GM19463 (cell line): ENCODE measurements at regions not wholly inside any gene's neighbourhood (a gene's known extent, or its start where the extent isn't known, plus 50 kb on each side); places are given as distances from the start of the nearest gene placed in this dataset.
"Not testable (repeated sequence)": the region's sequence is repeated elsewhere in the genome, so short reads cannot be mapped to it uniquely, and the experiment has no call there.

ENCODE experiments used
- ATAC-seq: cut with Tn5 transposase; IDR thresholded peaks from one replicate; pipeline ENCODE4 v1.9.1; 2021; ENCODE audit warnings: mild to moderate bottlenecking, moderate library complexity; ENCODE audit not compliant: unreplicated experiment

DNA sequence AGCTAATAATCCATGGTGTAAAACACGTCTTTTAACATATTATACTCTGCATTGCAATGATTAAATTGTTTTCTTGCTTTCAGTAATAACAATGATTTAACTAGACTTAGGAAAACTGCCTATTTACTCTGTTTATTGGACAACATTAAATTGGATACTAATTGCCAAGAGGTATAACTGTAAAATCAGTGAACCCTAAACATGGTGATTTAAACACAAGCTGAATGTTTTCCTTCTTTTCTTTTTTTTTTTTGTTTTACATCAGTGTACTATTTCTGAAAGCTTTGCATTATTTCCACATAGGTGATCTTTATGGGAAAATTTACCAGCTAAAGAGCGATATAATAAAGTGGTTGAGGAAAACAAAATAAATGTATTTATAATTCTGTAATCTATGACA lies 276.7 kb downstream of the PCDH7 start:
- ATAC-seq = no peak

DNA sequence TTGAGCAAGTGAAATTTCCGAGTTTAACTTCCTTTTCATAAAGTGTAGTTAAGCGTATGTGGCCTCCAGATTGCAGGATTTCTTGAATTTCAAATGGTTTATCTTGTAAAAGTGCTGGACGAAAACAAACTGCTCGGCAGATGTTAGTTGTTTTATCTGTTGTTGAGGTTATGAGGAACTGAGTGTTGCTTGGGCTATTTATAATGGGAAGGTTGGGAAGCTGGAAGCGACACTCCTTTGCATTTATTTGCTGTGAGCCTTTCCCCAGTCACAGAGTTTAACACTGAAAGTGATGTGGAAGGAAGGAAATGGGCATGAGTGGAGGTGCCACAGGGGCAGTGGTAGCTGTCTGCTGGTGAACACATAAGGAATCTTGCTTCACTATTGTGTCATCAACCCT lies 284.9 kb downstream of the PCDH7 start:
- no peak for ATAC-seq

DNA sequence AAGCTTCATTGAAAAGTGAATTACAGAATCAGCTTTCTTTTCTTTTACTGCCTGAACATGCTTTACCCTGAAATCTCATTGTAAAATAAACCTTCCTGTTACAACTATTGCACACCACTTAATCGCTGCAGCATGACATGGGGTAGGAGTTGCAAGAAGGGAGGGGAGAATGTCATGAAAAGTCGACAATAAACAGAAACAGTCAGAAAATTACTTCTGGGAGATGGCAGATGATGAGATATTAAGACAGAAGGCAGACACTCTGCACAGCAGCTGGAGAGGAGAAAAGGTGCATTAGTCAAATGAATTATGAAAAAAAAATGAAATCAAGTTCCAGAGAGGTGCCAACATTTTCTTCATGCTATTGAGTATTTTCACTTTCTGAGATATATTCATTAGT lies 287.7 kb downstream of the PCDH7 start:
- ATAC-seq = no peak

DNA sequence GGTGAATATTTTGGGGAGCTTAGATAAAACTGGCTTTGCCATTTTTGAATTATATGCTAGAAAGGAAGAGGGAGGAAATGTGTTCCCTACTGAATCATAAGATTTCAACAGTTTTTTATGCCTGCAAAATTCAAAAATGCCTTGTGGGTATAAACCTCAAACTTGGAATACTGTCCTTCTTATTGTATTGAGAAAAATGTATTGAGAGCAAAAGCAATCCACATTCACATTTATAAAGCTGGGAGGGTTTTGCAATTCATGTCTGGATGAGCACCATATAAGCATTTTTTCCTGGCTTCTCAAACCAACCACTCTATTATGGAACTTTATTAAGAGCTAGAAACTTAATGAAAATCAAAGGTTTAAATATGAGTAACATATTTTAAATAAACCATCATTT lies 289.8 kb downstream of the PCDH7 start:
- ATAC-seq = no peak

DNA sequence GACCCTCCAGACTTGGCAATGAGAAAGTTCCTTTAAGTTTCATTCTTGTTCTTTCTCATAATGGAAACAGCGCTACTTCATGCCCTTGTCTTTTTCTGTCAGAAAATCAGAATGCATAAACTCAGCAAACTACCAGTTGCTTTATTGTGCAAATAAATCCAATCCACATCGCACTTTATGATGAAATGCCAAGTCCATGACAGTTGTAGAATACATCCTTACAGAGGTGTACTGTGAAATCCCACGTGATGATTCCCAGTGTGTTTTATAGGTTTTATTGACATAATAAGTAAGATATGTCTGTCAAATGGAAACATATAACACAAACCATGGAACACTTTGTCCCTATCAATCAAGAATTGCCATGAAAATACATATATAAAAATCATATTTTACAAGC lies 295.0 kb downstream of the PCDH7 start:
- ATAC-seq = no peak

DNA sequence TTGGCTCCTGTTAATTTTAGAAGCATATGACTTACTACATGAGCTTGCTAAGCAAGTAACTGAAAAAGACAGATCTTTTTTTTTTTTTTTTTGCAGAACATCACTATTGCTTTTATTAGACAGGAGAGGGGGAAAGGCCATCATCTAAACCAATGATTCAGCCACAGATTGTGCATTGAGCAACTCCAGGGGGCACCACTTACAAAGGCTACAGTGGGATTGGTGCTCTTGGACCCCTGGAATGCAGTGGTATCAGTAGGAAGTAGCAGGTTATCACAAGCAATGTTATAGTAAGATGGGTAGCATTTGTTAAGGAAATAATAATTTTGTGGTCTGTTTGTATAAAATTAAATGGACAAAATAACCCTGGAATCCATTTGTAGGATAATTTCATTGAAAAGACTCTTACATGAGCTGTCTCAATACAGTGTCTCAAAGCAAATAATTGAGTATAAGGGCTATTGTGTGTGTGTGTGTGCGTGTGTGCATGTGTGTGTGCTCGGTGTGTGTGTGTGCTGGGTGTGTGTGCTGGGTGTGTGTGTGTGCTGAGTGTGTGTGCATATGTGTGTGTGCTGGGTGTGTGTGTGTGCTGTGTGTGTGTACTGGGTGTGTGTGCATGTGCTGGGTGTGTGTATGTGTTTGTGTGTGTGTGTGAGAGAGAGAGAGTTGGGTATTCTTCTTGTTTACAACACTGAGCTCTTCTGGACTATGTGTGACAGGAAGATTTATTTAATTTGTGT lies 296.3 kb downstream of the PCDH7 start:
- ATAC-seq = no peak

DNA sequence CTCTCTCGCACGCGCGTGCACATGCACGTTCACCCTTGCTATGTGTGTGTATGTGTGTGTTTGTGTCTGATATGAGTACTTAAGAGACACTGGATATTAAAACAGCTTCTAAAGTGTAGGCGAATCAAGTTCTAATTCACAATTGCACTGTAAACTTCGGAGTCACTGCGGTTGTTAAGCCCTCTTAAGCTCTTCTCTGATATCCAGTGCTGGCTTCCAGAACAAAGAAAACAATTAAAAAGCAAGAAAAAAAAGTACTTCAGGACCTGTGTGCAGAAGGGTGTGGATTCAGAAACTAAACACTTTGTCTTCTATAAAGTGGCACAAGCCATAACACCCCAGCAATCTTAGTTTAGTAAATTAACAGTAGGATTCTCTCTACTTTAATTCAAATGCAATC lies 300.2 kb downstream of the PCDH7 start:
- ATAC-seq = no peak

DNA sequence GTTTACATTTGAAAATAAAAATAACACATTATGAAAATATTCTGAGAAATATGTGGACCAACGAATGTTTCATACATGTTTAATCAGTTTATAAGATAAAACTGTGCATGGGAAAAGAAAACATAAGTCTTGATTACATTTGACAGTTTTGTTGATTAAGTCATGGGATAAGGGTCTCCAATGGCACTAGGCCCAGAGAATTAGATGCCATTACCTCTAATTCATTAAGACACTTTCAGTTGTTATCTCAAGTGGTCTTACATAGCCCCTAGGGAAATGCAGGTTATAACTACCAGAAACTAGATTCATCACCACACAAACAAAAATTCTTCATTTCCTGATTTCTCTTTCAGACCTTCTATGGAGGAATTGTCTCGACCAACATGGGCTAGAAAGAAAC lies 300.8 kb downstream of the PCDH7 start:
- ATAC-seq = no peak

DNA sequence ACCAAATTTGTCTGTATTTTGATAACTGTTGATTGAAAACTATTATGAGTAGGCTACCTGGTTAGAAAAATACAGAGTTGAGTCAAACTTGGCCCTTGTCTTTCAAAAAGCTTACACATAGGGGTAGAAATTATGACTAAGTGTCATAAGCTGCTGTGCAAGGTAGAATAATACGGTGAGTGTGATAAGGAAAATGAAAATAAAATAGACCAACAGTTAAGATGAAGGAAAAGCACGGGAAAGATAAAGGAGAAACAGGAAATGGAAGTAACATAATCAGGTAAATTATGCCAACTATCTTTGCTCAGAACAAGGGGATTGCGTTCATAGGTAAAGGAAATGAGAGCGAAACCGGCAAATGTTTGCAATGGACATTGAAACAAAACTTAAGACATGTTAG lies 302.5 kb downstream of the PCDH7 start:
- no peak for ATAC-seq

DNA sequence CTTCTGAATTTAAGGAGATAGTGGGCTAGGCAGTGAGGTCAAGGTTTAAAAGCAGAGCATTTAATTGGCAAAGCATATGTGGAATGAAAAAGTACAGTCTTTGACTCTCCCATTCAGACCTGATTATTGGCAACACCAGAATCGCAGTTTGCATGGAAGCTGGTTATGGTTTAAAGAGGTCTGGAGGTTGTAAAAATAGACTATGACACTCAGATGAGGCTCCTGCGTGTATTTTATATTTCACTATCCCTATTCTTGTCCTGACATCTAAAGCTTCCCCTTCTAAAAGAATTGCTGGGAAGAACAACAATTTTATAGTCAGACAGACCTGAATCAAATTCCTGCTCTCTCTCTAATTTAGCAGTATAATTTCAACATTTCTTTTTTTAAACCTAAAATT lies 302.9 kb downstream of the PCDH7 start:
- no peak for ATAC-seq

DNA sequence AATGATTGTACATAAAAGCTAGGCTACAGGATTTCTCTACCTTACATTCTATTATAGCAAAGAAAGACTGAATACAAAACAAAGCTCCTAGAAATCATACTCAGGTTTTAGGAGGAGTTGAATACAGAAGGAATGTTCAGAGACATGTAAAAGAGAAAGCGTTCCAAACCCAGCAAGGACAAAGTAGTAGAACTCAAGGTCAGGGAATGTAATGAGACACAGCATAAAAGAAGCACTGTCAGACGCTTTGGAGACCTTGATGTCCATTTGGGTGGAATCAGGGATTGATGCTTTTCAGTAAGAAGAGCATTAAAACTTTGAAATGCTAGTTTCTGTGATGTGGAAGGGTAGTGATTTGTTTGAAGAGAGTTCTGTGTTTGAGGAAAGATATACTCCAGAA lies 303.6 kb downstream of the PCDH7 start:
- ATAC-seq = no peak

DNA sequence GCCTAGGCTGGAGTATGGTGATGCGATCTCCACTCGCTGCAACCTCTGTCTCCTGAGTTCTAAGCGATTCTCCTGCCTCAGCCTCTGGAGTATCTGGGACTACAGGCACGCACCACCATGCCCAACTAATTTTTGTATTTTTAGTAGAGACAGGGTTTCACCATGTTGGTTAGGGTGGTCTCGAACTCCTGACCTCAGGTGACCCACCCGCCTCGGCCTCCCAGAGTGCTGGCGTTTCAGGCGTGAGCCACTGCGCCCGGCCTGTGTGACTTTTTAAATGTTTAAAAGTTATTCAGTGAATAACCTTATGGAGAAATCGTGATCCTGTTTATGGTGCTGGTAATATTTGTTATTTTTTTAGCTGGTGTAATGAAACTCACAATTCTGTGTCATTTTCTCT lies 304.6 kb downstream of the PCDH7 start:
- not testable (repeated sequence) for ATAC-seq

DNA sequence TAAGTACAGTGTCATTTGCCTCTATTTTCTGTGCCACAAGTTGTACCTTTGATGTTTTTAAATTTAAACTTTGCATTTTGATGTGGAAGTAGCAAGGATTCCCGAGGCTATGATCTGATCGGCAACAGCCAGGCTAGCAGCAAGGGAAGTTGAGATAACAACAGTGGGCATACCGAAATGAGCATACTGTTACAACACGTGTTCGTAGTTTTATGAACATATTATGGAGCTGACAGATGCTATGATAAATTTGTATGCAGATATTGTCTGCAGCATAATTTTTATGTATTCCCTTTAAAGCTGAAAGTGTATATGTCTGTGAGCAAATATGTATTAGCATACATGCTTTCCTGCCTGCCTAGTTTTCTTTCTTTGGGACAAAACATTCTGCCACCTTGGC lies 306.1 kb downstream of the PCDH7 start:
- no peak for ATAC-seq

DNA sequence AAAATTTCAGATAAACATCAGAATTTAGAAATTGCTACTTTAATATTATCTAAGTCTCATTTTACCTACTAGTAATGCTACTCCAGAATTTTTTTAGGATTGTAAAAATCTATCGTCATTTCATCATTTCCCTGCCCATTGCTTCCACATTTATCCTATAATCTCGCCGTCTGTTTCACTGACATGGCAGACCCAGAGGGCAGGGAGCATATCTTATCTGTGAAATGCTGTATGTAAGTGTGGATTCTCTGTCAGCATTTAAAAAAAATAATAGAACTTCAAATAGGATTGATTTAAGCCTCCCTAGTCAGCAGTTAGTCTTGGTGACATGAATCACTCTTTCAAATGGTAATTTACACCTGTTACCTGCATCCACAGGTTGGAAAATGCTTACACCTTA lies 314.4 kb downstream of the PCDH7 start:
- no peak for ATAC-seq

DNA sequence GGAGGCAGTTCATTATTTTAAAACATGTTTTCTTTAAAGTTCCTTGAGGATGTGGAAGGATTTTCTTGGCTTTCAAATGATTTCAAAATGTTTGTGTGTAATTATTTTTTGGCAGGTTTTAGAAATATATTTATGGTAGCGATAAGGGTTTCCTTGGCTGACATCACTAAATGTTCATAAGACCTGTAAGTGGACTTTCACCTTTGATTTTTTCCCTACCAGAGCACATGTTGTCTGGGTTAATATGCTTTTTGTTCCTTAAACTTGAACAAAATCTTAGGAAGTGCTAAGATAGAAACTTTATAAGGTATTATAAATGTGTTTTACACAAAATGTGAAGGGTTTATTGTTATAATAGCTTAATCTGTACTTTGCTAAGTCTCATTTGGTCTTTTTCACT lies 315.6 kb downstream of the PCDH7 start:
- ATAC-seq = no peak

DNA sequence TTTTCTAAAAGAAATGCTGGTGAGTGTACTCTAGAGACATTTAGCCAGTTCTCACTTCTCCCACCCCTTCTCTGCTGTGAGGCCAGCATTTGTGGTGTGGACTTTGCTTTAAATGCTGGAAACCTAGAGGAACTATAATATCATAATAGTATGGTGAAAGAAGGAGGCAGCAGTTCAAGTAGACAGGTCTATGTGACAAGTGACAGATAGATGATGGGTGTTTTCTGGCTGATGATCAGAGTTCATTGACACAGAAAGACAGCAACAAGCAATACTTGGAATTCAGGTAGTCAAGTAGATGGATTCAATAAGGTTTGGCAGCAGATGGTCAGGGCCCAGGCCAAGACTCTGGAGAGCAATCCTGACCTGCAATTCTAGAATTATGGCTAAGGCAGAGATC lies 317.5 kb downstream of the PCDH7 start:
- no peak for ATAC-seq

DNA sequence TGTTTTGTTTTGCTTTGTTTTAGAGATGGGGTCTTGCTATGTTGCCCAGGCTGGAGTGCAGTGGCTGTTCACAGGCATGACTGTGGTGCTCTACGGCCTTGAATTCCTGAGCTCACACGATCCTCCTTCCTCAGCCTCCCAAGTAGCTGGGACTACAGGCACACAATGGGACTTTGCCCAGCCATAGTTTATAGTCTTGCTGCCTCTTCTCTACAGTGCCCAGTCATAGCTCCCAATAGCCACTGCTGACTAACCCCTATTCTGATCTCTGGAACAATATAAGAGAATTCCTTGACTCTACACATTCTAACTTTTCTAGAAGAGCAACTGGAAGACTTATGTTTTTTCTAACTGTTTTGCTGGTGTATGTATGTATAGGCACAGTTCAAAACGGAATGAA lies 319.2 kb downstream of the PCDH7 start:
- no peak for ATAC-seq

DNA sequence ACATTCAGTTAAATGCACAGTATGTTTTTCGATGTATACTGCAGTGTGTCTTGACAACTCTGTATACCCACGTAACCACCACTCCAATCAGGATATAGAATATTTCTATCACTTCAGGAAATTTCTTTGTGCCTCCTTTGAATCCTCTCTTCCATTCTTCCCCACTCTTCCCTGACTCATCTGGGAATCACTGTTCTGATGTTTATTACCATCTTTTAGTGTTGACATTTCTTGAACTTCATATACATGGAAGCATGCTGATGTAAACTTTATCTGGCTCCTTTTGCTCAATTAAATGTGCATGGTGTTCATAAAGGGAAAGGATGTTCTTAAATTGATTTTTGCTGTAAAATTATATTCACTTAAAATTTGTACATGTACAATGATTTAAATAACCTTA lies 319.9 kb downstream of the PCDH7 start:
- no peak for ATAC-seq

DNA sequence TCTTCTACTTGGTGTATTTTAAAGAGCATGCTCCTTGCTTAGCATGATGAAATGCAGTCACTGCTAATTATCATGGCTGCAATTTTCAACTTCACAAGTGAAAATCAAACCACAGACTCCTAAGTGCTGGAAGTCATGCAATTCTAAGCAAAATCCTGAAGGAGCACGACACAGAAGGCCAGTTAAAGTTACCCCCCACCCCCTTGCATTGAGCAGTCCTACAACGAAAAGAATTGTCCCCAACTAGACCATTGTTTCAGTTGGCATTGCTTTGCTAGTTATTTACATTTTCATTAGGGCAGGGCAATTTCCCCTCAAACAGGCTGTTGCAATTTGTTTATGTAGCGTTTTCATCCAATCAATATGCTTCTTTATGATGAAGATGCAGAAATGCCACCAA lies 321.2 kb downstream of the PCDH7 start:
- no peak for ATAC-seq

DNA sequence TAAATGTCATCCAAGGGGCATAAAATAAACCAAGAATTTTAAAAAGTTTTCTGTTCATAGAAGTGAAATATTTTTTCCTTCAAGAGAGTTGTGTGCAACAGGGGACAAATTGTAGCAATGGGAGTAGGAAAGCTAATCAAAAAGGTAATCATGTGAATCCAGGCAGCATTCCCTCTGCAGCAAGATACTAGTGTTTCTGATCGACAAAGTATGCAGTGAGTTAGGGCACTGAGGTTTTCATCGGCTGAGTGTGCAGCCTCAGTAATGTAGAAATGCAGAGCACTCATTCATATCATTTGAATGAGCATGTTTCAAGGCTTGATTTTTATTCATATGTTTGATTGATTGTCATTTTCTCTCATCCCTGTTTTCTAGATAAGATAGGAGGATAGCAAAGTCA lies 321.7 kb downstream of the PCDH7 start:
- ATAC-seq = no peak

DNA sequence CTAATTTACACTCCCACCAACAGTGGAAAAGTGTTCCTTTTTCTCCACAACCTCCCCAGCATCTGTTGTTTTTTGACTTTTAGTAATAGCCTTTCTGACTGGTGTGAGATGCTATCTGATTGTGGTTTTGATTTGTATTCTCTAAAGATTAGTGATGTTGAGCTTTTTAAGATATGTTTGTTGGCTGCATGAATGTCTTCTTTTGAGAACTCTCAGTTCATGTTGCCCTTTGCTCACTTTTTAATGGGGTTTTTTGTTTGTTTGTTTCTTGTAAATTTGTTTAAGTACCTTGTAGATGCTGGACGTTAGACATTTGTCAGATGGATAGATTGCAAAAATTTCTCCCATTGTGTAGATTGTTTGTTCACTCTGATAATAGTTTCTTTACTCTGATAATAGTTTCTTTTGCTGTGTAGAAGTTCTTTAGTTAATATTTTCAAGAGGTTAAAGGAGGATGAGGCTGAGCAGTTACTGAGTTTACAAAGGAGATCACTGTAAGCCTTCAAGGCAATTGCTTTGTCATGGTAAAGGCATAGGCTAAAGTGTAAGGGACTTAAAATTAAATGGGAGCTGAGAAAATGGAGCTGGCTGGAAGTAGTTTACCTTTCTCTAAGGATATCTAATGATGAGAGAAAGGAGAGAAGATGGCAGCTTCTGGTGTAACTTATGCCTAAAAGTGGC lies 323.4 kb downstream of the PCDH7 start:
- no peak for ATAC-seq

DNA sequence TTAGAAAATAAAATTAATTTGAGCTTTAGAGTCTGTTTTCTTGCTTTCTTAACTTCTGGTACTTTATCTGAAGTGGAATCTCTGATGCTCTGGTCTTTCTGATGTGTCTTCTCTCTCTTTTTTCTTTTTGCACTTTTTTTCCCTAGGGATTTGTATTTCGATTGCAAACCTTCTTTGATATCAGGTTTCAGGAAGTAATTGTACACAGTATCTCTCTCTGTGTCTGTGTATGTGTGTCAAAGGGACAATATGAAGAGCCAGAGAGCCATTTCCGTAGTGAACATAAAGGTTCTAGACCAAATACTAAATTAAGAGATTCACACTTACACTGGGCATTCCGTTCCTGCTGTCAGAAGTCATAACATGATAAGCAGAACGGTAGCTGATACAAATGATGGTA lies 325.0 kb downstream of the PCDH7 start:
- ATAC-seq = no peak
